HG03558 (cell line): ENCODE measurements at regions not wholly inside any gene's neighbourhood (a gene's known extent, or its start where the extent isn't known, plus 50 kb on each side); places are given as distances from the start of the nearest gene placed in this dataset.

Experiments
- ATAC-seq: cut with Tn5 transposase; IDR thresholded peaks from one replicate; pipeline ENCODE4 v1.9.1; 2021; ENCODE audit warnings: moderate number of reproducible peaks; ENCODE audit not compliant: unreplicated experiment; ENCODE audit errors: extremely low read depth

- ATAC-seq: no peak
Measured at GRCh38 chr1:162972773-162973172, 96.4 kb upstream of the RGS4 start.

GRCh38 chr1:162970021-162970420 lies 99.1 kb upstream of the RGS4 start:
- ATAC-seq: no peak

DNA sequence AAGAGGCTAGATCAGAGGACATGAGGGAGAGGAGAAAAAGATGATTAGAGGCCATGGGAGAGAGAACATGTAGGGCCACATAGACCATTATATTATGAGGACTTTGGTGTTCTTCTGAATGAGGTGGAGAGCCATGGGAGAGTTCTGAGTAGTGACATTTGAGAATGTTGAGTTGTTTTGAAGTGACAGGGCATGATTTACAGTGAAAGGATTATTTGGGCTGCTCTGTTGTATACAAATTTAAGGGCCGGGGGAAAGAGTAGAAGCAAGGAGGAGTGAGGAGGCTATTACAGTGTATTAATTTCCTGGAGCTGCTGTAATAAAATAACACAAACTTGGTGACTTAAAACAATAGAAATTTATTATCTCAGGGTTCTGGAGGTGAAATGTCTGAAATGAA lies 102.5 kb upstream of the RGS4 start:
- ATAC-seq: no peak

DNA sequence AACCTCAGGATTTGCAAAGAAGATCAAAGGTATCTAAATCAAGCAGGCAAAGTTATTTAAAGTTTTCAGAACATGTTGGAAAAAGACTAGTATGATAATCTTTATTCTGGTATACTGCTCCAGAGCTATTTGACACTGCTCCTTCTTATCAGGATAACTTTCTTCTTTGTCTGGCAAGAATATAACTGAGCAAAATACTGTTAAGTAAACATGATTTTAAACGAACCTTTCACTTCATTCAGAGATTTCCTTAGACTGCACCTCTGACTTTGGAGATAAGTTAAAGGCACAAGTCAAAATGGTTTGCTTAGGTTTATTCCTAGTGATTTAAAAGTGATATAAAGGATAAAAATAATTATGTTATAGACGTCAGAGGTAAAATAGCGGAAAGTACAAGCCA lies 103.9 kb upstream of the CCDC190 start:
- no peak for ATAC-seq

DNA sequence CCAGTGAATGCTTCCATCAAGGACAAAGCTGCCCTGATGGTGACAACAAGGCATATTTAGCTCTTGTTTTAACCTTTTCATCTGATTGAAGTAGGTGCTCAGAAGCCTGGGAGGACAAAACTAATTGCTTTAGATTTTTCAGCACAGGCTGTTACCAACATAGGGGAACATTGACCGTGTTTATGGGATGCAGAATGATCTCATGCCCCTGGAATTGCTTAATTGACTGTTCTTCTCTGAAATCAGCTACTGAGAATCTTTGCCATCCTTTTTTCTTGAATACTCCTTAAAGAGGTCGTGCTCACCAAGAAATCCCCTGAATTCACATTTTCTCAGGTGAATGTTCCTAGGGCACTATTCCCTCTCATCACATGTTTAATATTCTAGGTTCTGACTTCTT lies 95.9 kb upstream of the CCDC190 start:
- ATAC-seq: no peak

DNA sequence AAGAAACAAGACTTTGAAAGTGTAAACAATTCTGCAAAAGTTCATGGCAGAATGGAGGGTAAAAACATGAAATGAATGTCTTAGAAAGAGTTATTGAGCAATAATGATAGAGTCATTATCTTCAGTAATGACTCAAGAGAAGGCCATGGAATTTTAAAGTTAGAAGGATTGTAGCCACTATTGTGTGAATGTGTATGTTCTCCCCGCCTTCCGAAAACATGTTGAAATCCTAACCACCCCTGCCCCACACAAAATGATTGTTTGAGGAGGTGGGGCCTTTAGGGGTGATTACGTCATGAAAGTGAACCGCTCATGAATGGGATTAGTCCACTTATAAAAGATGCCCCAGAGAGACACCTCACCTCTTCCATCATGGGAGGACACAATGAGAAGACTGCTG lies 93.8 kb upstream of the CCDC190 start:
- ATAC-seq: no peak

DNA sequence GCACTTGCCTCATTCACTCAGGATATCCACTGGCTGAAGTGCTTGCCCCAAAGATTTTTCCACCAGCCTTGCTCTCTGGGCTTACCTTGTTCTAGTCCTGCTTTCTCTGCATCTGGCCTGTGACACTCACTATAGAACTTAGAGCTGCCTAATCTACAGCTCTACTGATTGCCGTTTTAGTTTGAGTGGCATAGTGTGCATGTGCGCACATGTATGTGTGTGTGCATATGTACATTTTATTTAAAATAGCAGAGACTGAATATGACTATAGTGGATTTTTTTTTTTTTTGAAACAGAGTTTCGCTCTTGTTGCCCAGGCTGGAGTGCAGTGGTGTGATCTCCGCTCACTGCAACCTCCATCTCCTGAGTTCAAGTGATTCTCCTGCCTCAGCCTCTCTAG lies 92.0 kb upstream of the CCDC190 start:
- ATAC-seq: no peak

GRCh38 chr1:162951553-162952315 lies 90.8 kb upstream of the CCDC190 start:
- ATAC-seq: peak; percentile 88

DNA sequence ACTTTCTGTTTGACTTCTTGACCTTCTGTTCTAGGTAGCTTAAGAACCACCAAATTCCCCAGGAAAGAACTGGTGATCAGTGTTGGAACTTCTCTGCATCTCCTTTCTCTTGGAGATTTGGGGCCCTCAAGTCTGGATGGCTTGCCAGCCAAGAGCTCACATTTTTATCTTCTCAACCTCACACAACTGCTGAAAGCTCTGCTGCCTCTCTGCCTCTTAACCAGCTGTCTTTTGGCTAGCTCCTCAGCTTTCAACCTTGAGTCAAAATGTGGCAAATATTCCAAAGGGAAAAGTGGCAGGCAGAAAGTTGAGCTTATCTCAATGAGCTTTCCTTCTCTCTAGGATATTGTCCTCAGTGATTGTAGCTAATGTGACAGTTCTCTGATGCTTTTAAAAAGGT lies 89.2 kb upstream of the CCDC190 start:
- ATAC-seq: no peak

GRCh38 chr1:162946701-162947100 lies 85.7 kb upstream of the CCDC190 start:
- no peak for ATAC-seq

DNA sequence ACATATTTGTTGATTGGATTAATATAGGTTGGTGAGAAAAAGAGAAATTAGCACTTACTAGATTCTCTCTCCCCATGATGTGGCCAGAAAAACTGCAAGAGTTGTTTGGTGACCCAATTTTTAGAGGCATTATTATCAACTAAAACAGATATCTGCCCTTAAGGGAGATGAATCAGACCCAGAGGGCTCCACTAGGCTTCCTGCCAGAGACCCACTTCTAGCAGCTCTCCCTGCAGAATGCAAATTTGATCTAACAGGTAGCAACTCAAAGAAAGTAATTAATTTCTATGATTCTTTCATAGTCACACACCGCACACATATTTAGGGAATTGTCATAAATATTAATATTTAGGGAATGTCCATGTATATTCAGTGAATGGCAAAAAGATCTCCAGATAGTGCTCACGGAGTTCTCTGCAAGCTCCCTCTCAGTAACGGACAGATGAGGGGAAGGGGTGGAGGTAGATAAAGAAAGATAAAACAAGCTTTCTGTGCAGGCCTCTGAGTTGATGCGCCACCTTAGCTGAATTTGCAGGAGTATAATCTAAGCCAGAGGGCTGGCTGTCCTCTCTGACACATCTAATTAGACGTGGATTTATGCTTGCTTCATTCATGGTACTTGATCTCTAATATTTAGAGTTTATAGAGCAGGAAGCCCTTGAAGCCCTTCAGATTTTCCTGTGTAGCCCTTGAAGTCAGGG lies 84.1 kb upstream of the CCDC190 start:
- ATAC-seq: no peak

DNA sequence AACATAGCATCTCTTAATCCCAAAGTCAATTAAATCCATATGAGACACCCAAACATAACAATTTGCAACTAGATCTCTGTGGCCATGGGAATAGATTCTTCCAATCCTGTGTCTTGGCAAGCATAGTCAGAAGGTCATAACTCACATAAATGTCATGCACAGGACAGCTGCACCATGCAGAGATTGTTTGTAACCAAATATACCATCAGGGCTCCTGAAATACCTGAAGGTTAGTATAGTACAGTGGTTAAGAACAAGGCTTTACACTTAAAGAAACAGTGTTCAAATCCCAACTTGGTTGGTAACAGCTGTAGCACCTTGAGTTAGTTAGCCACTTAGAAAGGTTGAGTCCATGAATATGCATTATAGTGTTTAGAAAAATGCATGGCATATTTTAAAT lies 82.6 kb upstream of the CCDC190 start:
- no peak for ATAC-seq

DNA sequence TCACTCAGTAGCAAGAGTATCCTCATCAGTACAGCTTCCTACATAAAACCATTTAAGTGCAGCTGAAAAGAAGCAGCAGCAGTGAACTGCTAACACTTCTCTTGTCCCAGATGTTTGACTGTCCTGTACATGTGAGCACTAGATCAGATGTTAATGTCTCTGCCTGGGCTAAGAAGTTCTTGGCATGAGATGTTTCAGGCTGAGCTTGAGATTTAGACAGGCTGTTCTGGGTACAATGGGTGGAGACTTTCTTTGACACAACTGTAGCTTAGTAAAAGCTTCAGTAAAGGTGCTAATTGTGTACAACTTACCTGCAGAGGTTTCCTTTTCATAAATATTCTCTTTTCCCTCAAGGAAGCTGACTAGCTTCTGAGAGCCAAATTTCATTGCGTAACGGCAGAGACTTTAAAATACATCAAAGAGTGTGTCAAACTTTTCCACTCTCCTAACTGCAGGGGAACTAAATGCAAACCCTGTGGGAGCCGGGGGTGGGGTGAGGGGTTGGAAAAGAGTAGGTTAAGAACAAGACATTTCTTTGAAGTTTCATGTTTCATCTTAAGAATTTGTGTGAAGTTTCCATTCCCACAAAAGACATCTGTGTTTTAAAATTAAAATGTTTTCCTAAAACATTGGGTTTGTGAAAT lies 82.1 kb upstream of the CCDC190 start:
- ATAC-seq: no peak

GRCh38 chr1:162941024-162941423 lies 80.0 kb upstream of the CCDC190 start:
- ATAC-seq: no peak

DNA sequence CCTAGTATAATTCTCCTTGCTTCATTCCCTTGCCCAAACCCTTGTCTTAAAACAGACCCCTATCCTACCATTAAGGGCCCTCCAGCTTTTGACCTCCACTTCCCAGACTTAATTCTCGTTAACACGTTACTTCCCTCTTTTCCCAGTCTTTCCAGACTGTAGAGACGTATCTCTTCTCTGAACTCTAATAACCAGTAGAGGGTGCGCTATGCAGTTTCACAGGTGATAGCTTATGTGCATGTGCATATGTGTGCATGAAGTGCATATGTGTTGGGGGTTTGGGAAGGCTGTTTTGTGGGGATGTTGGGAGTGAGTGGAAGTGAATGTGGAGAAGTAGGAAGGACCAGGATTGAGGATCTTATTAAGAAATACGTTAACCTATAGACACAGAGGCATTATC lies 78.1 kb upstream of the CCDC190 start:
- no peak for ATAC-seq

DNA sequence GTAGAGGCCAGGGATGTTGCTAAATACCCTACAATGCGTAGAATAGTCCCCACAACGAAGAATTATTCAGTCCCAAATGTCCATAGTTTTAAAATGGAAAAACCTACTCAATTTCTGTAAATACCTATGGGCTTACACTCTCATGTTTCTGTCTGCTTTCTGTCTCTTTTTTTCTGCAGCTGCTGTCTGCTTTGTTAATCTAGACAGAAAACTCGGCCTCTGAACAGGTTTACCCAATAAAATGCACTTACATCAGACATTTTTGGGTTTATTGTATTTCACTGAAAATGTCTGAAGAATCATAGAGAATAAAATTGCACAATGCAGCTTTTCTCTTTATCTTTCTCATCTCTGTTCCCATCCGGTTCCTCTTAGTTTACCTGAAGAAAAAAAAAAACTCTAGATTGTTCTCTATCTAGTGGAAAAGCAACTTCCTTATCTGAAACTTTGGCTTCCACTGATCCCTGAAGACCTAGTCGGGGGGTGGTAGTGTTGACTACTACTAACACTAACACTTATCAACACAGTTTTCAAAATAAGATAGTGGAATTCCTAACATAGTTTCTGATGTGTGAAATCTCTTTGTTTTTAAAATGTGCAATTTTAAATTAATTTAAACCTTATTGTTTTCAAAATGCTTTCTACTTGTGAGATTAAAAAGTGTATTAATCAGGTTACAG lies 76.9 kb upstream of the CCDC190 start:
- ATAC-seq: no peak

DNA sequence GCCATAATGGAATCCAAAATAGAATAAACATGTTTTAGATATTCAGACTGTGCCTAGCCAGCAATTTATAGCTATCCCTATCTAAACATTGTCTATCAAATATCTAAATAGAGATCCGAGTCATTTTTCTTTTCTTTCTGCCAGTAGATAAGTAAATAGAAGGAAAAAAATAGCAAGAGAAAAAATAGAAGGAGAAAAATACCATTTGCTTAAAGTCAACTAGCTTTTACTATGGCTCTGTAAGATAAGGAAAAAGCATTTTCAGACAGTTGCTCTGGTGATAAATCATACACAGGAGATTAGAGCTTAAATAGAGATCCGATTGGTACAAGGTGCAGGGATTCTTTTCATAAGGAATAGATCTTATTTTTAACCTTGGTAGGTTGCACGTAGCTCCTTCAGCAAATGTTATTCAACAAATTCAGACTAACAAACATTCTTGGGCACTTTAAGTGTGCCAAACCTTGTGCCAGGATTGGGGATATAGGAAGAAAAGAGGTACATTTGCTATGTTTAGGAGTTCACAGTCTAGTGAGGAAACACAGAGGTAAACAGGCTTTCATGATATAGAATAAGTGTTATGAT lies 70.1 kb upstream of the CCDC190 start:
- ATAC-seq: no peak

GRCh38 chr1:162930532-162930931 lies 69.6 kb upstream of the CCDC190 start:
- no peak for ATAC-seq

- ATAC-seq: no peak
Measured at GRCh38 chr1:162929177-162929576, 68.2 kb upstream of the CCDC190 start.

DNA sequence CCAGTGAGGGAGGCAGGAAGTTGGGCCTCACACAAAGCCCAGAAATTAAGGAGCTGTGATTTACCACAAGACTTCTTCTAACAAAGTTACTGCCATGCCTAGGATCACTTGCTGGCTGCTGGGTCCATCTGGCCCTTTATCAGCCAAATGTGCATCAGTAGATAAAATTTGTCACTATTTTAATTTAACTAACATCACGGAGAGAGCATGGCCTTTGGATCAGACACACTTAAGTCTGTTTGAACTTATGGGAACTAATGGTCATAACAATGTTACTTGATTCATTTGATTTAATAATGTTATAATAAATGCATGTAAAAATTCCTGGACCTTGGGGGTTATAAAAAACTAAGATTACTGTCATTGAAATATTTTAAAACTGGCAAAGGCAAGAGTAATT lies 67.2 kb upstream of the CCDC190 start:
- no peak for ATAC-seq

DNA sequence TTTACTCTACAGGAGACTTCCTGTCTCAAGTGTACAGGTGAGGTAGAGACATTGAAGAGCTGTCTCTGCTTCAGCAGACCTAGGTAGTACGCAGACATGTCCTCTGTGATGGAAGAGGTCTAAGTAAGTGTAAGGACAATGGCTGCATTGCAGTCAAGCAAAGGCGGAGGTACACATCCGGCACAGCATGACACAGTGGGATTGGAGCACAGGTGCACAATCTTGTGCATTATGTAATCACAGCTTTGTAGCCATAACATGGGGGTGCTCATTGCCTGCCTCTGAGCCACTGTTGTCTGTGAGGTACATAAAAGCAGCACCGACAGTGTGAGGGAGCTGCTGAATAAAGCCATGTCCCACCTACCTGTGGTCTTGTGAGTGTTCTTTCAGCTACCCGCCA lies 66.4 kb upstream of the CCDC190 start:
- no peak for ATAC-seq
